Naive thymus-derived CD8-positive, alpha-beta T cell (primary cell): ENCODE measurements at regions not wholly inside any gene's neighbourhood (a gene's known extent, or its start where the extent isn't known, plus 50 kb on each side); places are given as distances from the start of the nearest gene placed in this dataset.
"Not testable (repeated sequence)": the region's sequence is repeated elsewhere in the genome, so short reads cannot be mapped to it uniquely, and the experiment has no call there.

Experiments
- ATAC-seq, 2 donors: fragments of 150-1000 bp; cut with Tn5 transposase in 1 of 2; sonication (Bioruptor Pico), chemical (Tn5 transposase) in 1 of 2; 1 replicate in 1 of 2; 2 replicates in 1 of 2; pipeline ENCODE4 v1.10.0; 2021; ENCODE audit warnings: mild to moderate bottlenecking in 2 of 2, moderate library complexity in 2 of 2
- POLR2A ChIA-PET: fragments of 350-600 bp; sonication (Branson Sonifier 250); formaldehyde crosslinking; loops from one replicate; lab custom pipeline; 2021; ENCODE audit warnings: antibody characterized with exemption; lab: Charles Lee
- DNase-seq, 10 donors: peaks; one replicate each; pipeline versions ENCODE4 v3.0.0 to v3.0.0-alpha.2; 2020 to 2022
- H3K27ac Mint-ChIP-seq, 10 donors: one replicate each; pipeline ENCODE4 v1.8.0; 2020 to 2022; ENCODE audit warnings: mild to moderate bottlenecking in 10 of 10, mixed read lengths in 10 of 10, moderate library complexity in 4 of 10, inconsistent platforms in 1 of 10
- H3K27me3 Mint-ChIP-seq, 5 donors: one replicate each; pipeline ENCODE4 v1.8.0; 2021 to 2022; ENCODE audit warnings: mixed read lengths in 5 of 5
- H3K36me3 Mint-ChIP-seq, 3 donors: one replicate each; pipeline ENCODE4 v1.8.0; 2020 to 2022; ENCODE audit warnings: mixed read lengths in 3 of 3, mild to moderate bottlenecking in 2 of 3, inconsistent platforms in 1 of 3
- H3K4me1 Mint-ChIP-seq, 4 donors: one replicate each; pipeline ENCODE4 v1.8.0; 2021 to 2022; ENCODE audit warnings: mixed read lengths in 4 of 4
- H3K4me3 Mint-ChIP-seq, 10 donors: one replicate each; pipeline ENCODE4 v1.8.0; 2020 to 2022; ENCODE audit warnings: mild to moderate bottlenecking in 10 of 10, mixed read lengths in 10 of 10, moderate library complexity in 6 of 10, inconsistent platforms in 1 of 10
- H3K9me3 Mint-ChIP-seq, 9 donors: one replicate each; pipeline ENCODE4 v1.8.0; 2020 to 2022; ENCODE audit warnings: mixed read lengths in 9 of 9, mild to moderate bottlenecking in 3 of 9, inconsistent platforms in 1 of 9, moderate library complexity in 1 of 9

- Mint-ChIP-seq H3K36me3 (no peaks in the 10 kb centered on the region), H3K27ac (no peak overlapping the region), H3K4me1 (no peaks in the 10 kb centered on the region), H3K27me3 (peaks cover 1 to 34% (median 11%) of the 10 kb centered on the region in 5 donors), H3K4me3 (no peak overlapping the region), H3K9me3 (peaks cover 0 to 5% (median 0%) of the 10 kb centered on the region in 9 donors)
- ATAC-seq (no peak), DNase-seq (no peak)
- POLR2A ChIA-PET, result no interaction called here
Measured at GRCh38 chr2:67772216-67773170, 290.3 kb downstream of the C1D start.

- ATAC-seq (no peak), DNase-seq (no peak)
- peaks cover 1 to 34% (median 11%) of the 10 kb centered on the region in 5 donors for H3K27me3 Mint-ChIP-seq
- POLR2A ChIA-PET, result no interaction called here
- no peak overlapping the region for H3K4me3 Mint-ChIP-seq
- peaks cover 0 to 2% (median 0%) of the 10 kb centered on the region in 9 donors for H3K9me3 Mint-ChIP-seq
- H3K4me1 Mint-ChIP-seq, result no peaks in the 10 kb centered on the region
- H3K36me3 Mint-ChIP-seq, result no peaks in the 10 kb centered on the region
- no peak overlapping the region for H3K27ac Mint-ChIP-seq
Measured at GRCh38 chr2:67773851-67774250, 289.0 kb downstream of the C1D start.

- no peak for DNase-seq
- ATAC-seq, result no peak
- Mint-ChIP-seq H3K9me3 (peaks cover 0 to 2% (median 0%) of the 10 kb centered on the region in 9 donors), H3K4me1 (no peaks in the 10 kb centered on the region), H3K4me3 (no peak overlapping the region), H3K27me3 (peaks cover 5 to 37% (median 11%) of the 10 kb centered on the region in 5 donors), H3K36me3 (no peaks in the 10 kb centered on the region), H3K27ac (no peak overlapping the region)
- POLR2A ChIA-PET, result no interaction called here
Measured at GRCh38 chr2:67776276-67776675, 286.5 kb downstream of the C1D start.

GRCh38 chr2:67777010-67777409 is 285.8 kb downstream of the C1D start:
- H3K36me3 Mint-ChIP-seq, result no peaks in the 10 kb centered on the region
- ATAC-seq (no peak), DNase-seq (no peak)
- POLR2A ChIA-PET, result no interaction called here
- peaks cover 0 to 2% (median 0%) of the 10 kb centered on the region in 9 donors for H3K9me3 Mint-ChIP-seq
- H3K4me3 Mint-ChIP-seq, result no peak overlapping the region
- peaks cover 5 to 37% (median 11%) of the 10 kb centered on the region in 5 donors for H3K27me3 Mint-ChIP-seq
- H3K27ac Mint-ChIP-seq, result no peak overlapping the region
- no peaks in the 10 kb centered on the region for H3K4me1 Mint-ChIP-seq

GRCh38 chr2:67777836-67778429 is 284.9 kb downstream of the C1D start:
- DNase-seq, result no peak
- POLR2A ChIA-PET, result no interaction called here
- Mint-ChIP-seq H3K4me3 (no peak overlapping the region), H3K4me1 (no peaks in the 10 kb centered on the region), H3K27me3 (peaks cover 5 to 37% (median 9%) of the 10 kb centered on the region in 5 donors), H3K27ac (no peak overlapping the region), H3K9me3 (no peaks in the 10 kb centered on the region), H3K36me3 (no peaks in the 10 kb centered on the region)
- no peak for ATAC-seq

- ATAC-seq, H3K9me3 Mint-ChIP-seq, H3K4me3 Mint-ChIP-seq, H3K36me3 Mint-ChIP-seq, H3K27ac Mint-ChIP-seq, DNase-seq, POLR2A ChIA-PET, H3K4me1 Mint-ChIP-seq: not testable (repeated sequence)
- peaks cover 0 to 25% (median 4%) of the 10 kb centered on the region in 5 donors for H3K27me3 Mint-ChIP-seq
Measured at GRCh38 chr2:67780841-67781240, 282.0 kb downstream of the C1D start.

GRCh38 chr2:67782443-67782842 is 280.4 kb downstream of the C1D start:
- no peaks in the 10 kb centered on the region for H3K36me3 Mint-ChIP-seq
- no peak for DNase-seq
- H3K4me1 Mint-ChIP-seq, result no peaks in the 10 kb centered on the region
- H3K27ac Mint-ChIP-seq, result no peak overlapping the region
- no peak overlapping the region for H3K4me3 Mint-ChIP-seq
- peaks cover 0 to 19% (median 4%) of the 10 kb centered on the region in 5 donors for H3K27me3 Mint-ChIP-seq
- POLR2A ChIA-PET, result no interaction called here
- no peaks in the 10 kb centered on the region for H3K9me3 Mint-ChIP-seq
- no peak for ATAC-seq

GRCh38 chr2:67783026-67783425 is 279.8 kb downstream of the C1D start:
- peaks cover 0 to 13% (median 5%) of the 10 kb centered on the region in 5 donors for H3K27me3 Mint-ChIP-seq
- H3K36me3 Mint-ChIP-seq, result no peaks in the 10 kb centered on the region
- ATAC-seq (no peak), DNase-seq (no peak)
- no peak overlapping the region for H3K27ac Mint-ChIP-seq
- POLR2A ChIA-PET, result no interaction called here
- H3K4me3 Mint-ChIP-seq, result no peak overlapping the region
- H3K9me3 Mint-ChIP-seq, result no peaks in the 10 kb centered on the region
- no peaks in the 10 kb centered on the region for H3K4me1 Mint-ChIP-seq

- Mint-ChIP-seq H3K9me3 (no peaks in the 10 kb centered on the region), H3K36me3 (no peaks in the 10 kb centered on the region), H3K27ac (no peak overlapping the region), H3K4me3 (no peak overlapping the region), H3K27me3 (peaks cover 0 to 11% (median 6%) of the 10 kb centered on the region in 5 donors), H3K4me1 (no peaks in the 10 kb centered on the region)
- ATAC-seq, result no peak
- DNase-seq, result no peak
- POLR2A ChIA-PET, result no interaction called here
Measured at GRCh38 chr2:67790622-67791021, 272.2 kb downstream of the C1D start.

GRCh38 chr2:67792191-67792590 is 270.6 kb downstream of the C1D start:
- H3K27ac Mint-ChIP-seq, result no peak overlapping the region
- no peaks in the 10 kb centered on the region for H3K4me1 Mint-ChIP-seq
- H3K36me3 Mint-ChIP-seq, result no peaks in the 10 kb centered on the region
- ATAC-seq, result no peak
- H3K4me3 Mint-ChIP-seq, result no peak overlapping the region
- H3K9me3 Mint-ChIP-seq, result peaks cover 0 to 2% (median 0%) of the 10 kb centered on the region in 9 donors
- H3K27me3 Mint-ChIP-seq, result peaks cover 0 to 21% (median 7%) of the 10 kb centered on the region in 5 donors
- DNase-seq, result no peak
- POLR2A ChIA-PET, result no interaction called here

- ATAC-seq (no peak), DNase-seq (no peak)
- no peaks in the 10 kb centered on the region for H3K4me1 Mint-ChIP-seq
- peaks cover 0 to 24% (median 5%) of the 10 kb centered on the region in 5 donors for H3K27me3 Mint-ChIP-seq
- H3K27ac Mint-ChIP-seq, result no peak overlapping the region
- no peaks in the 10 kb centered on the region for H3K36me3 Mint-ChIP-seq
- H3K4me3 Mint-ChIP-seq, result no peak overlapping the region
- POLR2A ChIA-PET, result no interaction called here
- H3K9me3 Mint-ChIP-seq, result peaks cover 0 to 2% (median 0%) of the 10 kb centered on the region in 9 donors
Measured at GRCh38 chr2:67792681-67793091, 270.1 kb downstream of the C1D start.

- H3K9me3 Mint-ChIP-seq, result peaks cover 0 to 2% (median 0%) of the 10 kb centered on the region in 9 donors
- no peaks in the 10 kb centered on the region for H3K4me1 Mint-ChIP-seq
- POLR2A ChIA-PET, result no interaction called here
- no peak for ATAC-seq
- DNase-seq, result no peak
- no peaks in the 10 kb centered on the region for H3K36me3 Mint-ChIP-seq
- peaks cover 3 to 23% (median 11%) of the 10 kb centered on the region in 5 donors for H3K27me3 Mint-ChIP-seq
- no peak overlapping the region for H3K27ac Mint-ChIP-seq
- H3K4me3 Mint-ChIP-seq, result no peak overlapping the region
Measured at GRCh38 chr2:67797801-67798540, 264.8 kb downstream of the C1D start.
